ENCODE measurements at regions not wholly inside any gene's neighbourhood (a gene's known extent, or its start where the extent isn't known, plus 50 kb on each side); places are given as distances from the start of the nearest gene placed in this dataset.

DNA sequence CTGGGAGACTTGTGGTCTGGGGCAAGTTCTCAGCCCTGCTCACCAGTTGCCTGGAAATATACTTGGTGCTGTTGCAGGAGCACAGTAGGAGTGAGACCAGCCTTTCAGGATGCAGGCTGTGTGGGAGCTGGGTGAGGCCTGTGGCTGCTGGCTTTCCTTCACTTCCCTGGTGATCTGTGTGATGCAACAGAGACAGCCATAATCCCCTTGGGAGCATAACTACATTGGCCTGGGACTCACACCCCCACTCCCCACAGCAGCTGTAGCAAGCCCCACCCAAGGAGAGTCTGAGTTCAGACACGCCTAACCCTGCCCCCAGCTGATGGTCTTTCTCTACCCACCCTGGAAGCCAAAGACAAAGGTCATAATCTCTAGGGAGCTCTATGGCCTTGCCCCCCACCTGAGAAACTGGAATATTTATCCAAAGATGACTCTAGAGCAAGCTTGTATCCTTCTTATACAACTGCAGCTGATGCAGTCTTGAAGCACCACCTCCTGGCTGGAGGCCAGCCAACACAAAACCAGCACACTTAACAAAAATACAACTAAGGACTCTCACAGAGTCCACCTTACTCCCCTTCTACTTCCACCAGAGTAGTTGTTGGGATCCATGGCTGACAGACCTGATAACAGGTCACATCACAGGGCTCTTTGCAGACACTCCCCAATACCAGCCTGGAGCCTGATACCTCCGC is 190.4 kb upstream of the CPNE8 start:
- ChIA-PET CTCF (ENCODE audit: low intra/inter-chr PET ratio) (no interaction called here), POLR2A (no interaction called here)
- Histone ChIP-seq H3K27ac (ENCODE audit: extremely low read depth, low read depth, low read length) (no peak overlapping the region), H2AFZ (ENCODE audit: low read depth, low read length) (no peak overlapping the region), H3K27me3 (ENCODE audit: control insufficient read depth in 2 of 2, insufficient read depth in 2 of 2, low read length in 2 of 2) (no peaks in the 10 kb centered on the region), H4K20me1 (replicated peaks; ENCODE audit: control insufficient read depth, insufficient read depth, low read length) (no peaks in the 10 kb centered on the region), H3K79me2 (ENCODE audit: control insufficient read depth, insufficient read depth, low read length) (no peaks in the 10 kb centered on the region), H3K4me3 (no peak overlapping the region), H3K4me1 (replicated peaks in 1 of 2; ENCODE audit: control insufficient read depth in 2 of 2, insufficient read depth in 2 of 2, low read length in 2 of 2) (no peaks in the 10 kb centered on the region), H3K9me3 (replicated peaks; ENCODE audit: control insufficient read depth, insufficient read depth, low read depth, low read length) (no peaks in the 10 kb centered on the region), H3K36me3 (ENCODE audit: control insufficient read depth, insufficient read depth, low read length) (no peaks in the 10 kb centered on the region), H3K9me1 (ENCODE audit: control insufficient read depth, insufficient read depth, low read length) (no peaks in the 10 kb centered on the region), H3K4me2 (ENCODE audit: insufficient read depth, low read length) (no peak overlapping the region), H3K9ac (ENCODE audit: insufficient read depth in 1 of 2, low read depth in 2 of 2, low read length in 2 of 2) (no peak overlapping the region)
- FAIRE-seq (no peak), DNase-seq (ENCODE audit: extremely low read depth in 1 of 4, low spot score in 3 of 4) (no peak), ATAC-seq (no peak)
- TF ChIP-seq CTCF (IDR thresholded peaks at IDR 0.05 in 2 of 3, conservative IDR thresholded peaks at IDR 0.05 in 1 of 3; ENCODE audit: insufficient read depth in 2 of 3, low read depth in 1 of 3, low read length in 3 of 3), result no peak
- TF ChIP-seq ZNF282 (CRISPR knock-in tag; IDR thresholded peaks at IDR 0.05), result no peak
- TF ChIP-seq FOXJ3 (CRISPR knock-in tag; IDR thresholded peaks at IDR 0.05), result no peak
- TF ChIP-seq CBFA2T2 (conservative IDR thresholded peaks at IDR 0.05), result no peak
- TF ChIP-seq ZNF589 (CRISPR knock-in tag; IDR thresholded peaks at IDR 0.05; ENCODE audit: low read depth), result no peak
- TF ChIP-seq KDM2B (CRISPR knock-in tag; IDR thresholded peaks at IDR 0.05), result no peak
- no peak for TF ChIP-seq HLTF (IDR thresholded peaks at IDR 0.05)
- TF ChIP-seq, protein P1, sequence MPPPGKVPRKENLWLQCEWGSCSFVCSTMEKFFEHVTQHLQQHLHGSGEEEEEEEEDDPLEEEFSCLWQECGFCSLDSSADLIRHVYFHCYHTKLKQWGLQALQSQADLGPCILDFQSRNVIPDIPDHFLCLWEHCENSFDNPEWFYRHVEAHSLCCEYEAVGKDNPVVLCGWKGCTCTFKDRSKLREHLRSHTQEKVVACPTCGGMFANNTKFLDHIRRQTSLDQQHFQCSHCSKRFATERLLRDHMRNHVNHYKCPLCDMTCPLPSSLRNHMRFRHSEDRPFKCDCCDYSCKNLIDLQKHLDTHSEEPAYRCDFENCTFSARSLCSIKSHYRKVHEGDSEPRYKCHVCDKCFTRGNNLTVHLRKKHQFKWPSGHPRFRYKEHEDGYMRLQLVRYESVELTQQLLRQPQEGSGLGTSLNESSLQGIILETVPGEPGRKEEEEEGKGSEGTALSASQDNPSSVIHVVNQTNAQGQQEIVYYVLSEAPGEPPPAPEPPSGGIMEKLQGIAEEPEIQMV (tag; conservative IDR thresholded peaks at IDR 0.05; ENCODE audit: low read depth), result no peak
- no peak for TF ChIP-seq TCF3 (CRISPR knock-in tag; IDR thresholded peaks at IDR 0.05)
- no peak for TF ChIP-seq HNRNPK (IDR thresholded peaks at IDR 0.05; ENCODE audit: low read depth, low read length, poor library complexity, severe bottlenecking)
- no peak for TF ChIP-seq ZNF785 (CRISPR knock-in tag; IDR thresholded peaks at IDR 0.05)
- no peak for TF ChIP-seq EHMT2 (IDR thresholded peaks at IDR 0.05)
- no peak for TF ChIP-seq BRD9 (IDR thresholded peaks at IDR 0.05; ENCODE audit: low read depth, partially characterized antibody)
- BruUV-seq (replicated peaks), result no TSS peak
- intact Hi-C loops (cut with micrococcal nuclease) (no loop called here), in situ Hi-C loops (cut with MboI) (no loop called here)
- WGBS (ENCODE audit: insufficient coverage, low coverage, missing lambda C conversion rate), result 0% methylated on average over 2 of the region's 2 CpGs

Measured in K562 (cell line).